ENCODE measurements at regions not wholly inside any gene's neighbourhood (a gene's known extent, or its start where the extent isn't known, plus 50 kb on each side); places are given as distances from the start of the nearest gene placed in this dataset.
A peak's percentile ranks its signal among the peaks of the same experiment; 100 is the strongest.
"Not testable (repeated sequence)": the region's sequence is repeated elsewhere in the genome, so short reads cannot be mapped to it uniquely, and the experiment has no call there.

- DNase-seq: no peak
Observed at GRCh38 chr12:88313554-88313953, 171.4 kb downstream of the TMTC3 start.

DNA sequence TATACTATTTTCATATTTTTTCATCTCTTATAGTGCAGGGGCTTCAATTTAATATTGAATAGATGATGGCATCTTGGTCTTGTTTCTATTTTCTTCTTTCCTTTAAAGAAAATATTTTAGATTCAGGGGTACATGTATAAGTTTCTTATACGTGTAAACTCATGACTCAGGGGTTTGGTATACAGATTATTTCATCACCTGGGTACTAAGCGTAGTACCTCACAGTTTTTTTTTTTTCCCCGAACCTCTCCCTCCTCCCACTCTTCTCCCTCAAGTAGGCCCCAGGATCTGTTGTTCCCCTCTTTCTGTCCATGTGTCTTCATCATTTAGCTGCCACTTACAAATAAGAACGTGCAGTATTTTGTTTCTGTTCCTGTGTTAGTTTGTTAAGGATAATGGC, 172.6 kb downstream of the TMTC3 start:
- no peak for DNase-seq

DNA sequence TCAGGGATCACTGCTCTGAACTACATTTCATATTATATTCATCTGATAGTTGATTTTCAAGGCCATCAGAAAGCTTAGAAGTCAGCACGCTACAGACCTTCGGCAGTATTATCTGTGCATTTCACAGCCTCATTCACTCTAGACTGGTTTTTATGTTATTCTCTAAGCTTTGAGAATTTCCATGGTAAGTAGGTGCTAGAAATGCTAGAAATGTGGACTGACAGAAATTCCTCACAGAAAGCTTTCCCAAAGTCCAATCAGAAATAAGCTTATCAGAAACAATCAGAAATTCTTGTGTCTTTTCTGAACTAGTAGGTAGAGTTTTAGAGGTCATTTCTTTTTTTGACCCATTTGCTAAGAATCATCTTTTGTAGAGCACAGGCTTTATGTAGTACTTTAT, 176.6 kb downstream of the TMTC3 start:
- DNase-seq: no peak

GRCh38 chr12:88325076-88325815, 183.1 kb downstream of the TMTC3 start:
- no peak for DNase-seq

DNA sequence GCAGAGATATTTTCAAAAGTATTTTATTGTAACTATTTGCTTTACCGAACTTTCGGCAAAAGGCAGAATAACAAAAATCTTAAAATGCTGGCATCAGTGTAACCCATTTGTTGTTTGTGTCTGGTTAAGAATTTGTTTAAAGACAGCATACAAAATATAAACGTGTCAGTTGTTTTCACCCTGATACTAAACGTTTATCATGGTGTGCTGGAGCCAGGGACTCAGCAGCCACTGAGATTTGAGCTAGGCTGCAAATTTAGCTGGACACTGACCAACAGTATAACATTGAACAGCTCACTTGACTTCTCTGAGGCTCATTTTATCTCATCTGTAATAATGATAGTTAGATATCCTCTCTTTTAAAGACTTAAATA, 183.7 kb downstream of the TMTC3 start:
- no peak for DNase-seq

- DNase-seq: no peak
Observed at GRCh38 chr12:88327276-88327675, 185.2 kb downstream of the TMTC3 start.

- DNase-seq: no peak
Observed at GRCh38 chr12:88328090-88328489, 186.0 kb downstream of the TMTC3 start.

DNA sequence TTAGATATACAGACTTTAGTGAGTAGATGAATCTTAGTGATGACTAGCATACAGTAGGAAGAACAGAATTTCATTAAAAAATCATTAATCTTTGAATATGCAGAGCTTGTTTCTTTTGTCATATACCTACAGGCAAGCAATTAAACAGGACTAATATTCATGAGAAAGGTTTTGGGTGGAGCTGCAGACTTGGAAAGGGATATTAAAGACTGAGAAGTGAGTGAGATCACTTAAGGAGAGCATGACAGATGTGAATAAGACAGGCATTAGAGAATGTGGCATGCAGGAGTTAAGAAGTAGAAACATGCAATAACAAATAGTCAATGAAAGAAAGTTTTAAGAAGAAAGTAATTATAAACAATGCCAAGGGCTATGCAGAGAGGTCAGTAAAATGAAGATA, 187.7 kb downstream of the TMTC3 start:
- no peak for DNase-seq

- DNase-seq: peak in 1 of 2 experiments; percentile 20
Observed at GRCh38 chr12:88334271-88334670, 192.2 kb downstream of the TMTC3 start.

DNA sequence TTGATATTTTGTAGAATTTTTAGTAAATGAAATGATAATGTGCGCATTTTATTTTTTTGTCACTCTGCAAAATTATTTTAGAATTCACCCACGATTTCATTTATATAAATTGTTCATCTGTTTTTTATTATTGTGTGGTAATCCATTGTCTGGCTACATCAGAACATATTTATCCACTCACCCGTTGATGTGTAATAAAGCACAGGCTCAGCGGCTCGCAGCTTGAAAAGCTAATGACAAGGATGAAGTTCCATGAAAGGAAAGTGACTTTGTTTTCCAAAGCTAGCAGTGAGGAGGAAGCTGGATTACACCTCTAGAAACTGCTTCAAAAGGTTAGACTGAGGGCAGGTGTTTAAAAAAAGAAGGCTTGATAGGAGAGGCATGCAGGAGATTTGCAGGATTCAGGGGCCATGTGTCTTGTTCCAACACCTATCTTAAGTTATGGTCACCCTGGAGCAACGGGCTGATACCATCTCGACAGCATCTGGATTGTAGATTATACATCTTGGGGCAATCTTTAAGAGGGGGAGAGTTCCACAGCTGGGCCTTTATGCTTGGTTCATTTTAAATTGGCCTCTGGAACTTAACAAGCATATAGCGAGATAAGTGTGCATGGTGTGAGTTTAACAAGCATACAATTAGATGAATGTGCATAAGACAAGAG, 194.1 kb downstream of the TMTC3 start:
- DNase-seq: no peak

- DNase-seq: no peak
Observed at GRCh38 chr12:88338486-88338885, 196.4 kb downstream of the TMTC3 start.

- DNase-seq: no peak
Observed at GRCh38 chr12:88339254-88339949, 197.3 kb downstream of the TMTC3 start.

DNA sequence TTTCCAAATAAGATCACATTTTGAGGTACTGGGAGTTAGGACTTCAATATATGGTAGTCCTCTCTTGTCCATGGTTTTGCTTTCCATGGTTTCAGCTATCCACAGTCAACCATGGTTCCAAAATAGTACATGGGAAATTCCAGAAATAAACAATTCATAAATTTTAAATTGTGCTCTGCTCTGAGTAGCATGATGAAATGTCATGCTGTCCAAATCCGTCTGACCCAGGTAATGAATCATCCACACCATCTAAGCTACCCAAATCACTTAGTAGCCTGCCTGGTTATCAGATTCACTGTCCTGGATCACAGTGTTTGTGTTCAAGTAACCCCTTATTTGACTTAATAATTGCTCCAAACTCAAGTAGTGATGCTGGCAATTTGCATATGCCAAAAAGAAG, 197.9 kb downstream of the TMTC3 start:
- no peak for DNase-seq

DNA sequence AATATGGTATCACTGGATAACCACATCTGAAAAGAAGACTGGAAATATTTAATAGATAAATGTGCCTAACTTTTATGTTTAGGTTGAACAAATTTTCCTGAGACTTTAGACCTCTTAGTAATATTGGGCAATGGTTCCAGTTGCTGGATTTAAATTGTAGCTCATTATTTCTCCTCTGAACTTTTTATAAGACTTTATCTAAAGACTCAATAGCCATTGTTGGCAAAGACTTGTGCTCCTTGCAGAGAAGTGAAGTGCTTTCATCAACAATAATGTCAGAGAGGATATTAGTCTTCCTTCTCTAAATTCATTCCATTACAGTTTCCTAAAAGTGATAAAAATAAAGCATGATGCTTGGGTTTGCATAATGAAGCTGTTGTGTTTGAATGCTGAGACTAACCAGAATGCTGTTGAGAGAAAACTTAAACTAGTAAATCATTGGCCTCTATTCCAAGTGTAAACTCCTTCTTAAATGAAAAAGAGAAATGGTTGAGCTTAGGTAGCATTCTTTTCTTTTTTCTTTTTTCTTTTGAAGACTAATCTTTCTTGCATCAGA, 200.2 kb downstream of the TMTC3 start:
- DNase-seq: no peak

- DNase-seq: no peak
Observed at GRCh38 chr12:88351146-88351545, 209.0 kb downstream of the TMTC3 start.

DNA sequence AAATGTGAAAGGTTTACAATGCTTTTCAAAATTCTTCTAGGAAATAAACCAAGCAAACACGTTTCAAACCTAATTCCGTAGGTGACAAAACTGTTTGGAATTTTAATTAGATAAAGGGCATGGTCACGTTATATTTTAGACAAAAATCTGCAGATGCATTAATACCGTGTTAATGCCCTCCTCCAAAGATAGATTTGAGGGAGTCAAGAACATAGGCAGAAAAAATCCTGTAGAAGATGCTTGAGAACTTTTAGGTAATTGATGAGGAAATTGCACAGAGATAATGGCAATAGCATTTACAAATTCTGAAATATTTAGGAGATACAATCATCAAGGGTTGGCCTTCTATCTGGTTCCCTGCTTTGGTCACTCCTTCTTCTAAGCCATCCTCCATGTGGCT, 212.6 kb downstream of the TMTC3 start:
- DNase-seq: no peak

DNA sequence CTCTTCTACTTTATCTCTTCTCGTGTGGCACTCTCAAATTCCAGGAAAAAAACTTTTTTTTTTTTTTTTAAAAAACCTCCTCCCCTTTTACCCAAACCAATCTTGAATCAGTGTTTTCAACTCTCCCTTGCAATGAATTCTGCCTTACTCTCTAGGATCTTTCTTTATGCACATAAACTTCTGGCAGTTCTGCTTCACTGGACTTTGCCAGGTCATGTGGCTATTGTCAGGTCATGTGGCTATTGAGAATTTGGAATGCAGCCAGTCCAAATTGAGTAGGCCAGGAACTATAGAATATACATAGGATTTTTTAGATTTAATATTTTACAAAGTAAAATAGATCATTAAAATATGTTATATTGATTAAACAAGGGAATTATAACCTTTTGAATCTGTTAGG, 218.2 kb downstream of the TMTC3 start:
- DNase-seq: no peak

- DNase-seq: no peak
Observed at GRCh38 chr12:88361493-88361892, 218.8 kb downstream of the KITLG start.

DNA sequence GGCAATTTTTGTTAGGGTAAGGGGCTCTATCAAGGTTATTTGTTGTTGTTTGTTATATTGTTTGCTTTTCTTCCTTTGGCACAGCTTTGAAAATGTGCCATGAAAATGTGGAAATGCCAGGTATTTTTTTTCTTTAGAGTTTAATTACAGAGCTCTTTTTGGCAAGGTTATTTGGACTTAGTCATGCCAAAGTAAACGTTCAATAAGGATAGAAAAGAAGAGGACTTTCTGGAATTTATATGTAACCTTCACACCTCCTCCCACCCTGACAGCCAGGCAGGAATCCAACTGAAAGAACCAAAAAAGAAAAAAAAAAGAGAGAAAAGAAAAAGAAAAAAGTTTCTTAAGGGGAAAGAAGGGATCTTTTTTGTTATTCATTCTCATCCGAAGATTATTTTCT, 217.8 kb downstream of the KITLG start:
- no peak for DNase-seq

GRCh38 chr12:88365403-88365802, 214.9 kb downstream of the KITLG start:
- no peak for DNase-seq

- DNase-seq: no peak
Observed at GRCh38 chr12:88366101-88366500, 214.2 kb downstream of the KITLG start.

DNA sequence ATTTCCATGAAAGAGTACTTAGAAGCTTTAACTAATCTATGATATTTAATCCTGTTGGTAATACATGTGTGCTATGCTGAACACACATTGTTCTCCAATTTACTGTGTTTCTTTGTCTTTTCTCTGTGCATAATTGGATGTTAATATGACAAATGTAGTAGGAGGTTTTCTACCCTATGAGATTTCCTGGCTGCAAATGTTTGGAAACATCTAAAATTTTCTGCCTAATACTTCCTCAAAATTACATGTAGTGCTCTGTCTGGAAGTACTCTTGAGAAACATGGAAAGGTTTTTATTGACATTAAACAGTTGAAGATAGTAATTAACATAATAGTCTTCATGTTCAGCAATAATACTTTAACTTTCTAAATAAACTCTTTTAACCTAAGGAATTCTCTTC, 213.0 kb downstream of the KITLG start:
- DNase-seq: no peak

DNA sequence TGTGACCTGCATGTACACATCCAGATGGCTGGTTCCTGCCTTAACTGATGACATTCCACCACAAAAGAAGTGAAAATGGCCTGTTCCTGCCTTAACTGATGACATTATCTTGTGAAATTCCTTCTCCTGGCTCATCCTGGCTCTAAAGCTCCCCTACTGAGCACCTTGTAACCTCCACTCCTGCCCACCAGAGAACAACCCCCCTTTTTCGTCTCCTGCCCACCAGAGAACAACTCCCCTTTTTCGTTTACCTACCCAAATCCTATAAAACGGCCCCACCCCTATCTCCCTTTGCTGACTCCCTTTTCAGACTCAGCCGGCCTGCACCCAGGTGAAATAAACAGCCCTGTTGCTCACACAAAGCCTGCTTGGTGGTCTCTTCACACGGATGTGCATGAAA, 212.2 kb downstream of the KITLG start:
- not testable (repeated sequence) for DNase-seq
